ENCODE measurements at regions not wholly inside any gene's neighbourhood (a gene's known extent, or its start where the extent isn't known, plus 50 kb on each side); places are given as distances from the start of the nearest gene placed in this dataset.

- no peak for DNase-seq (ENCODE audit: low spot score in 2 of 2)
- H3K4me3 ChIP-seq = no peak overlapping the region
- H3K36me3 ChIP-seq = no peaks in the 10 kb centered on the region
- H3K27me3 ChIP-seq = peaks cover 5% of the 10 kb centered on the region
- TF ChIP-seq POLR2AphosphoS5 (IDR thresholded peaks at IDR 0.05) (no peak), POLR2A (IDR thresholded peaks at IDR 0.05) (no peak), CTCF (IDR thresholded peaks at IDR 0.05) (no peak), EP300 (IDR thresholded peaks at IDR 0.05) (no peak)
- no peaks in the 10 kb centered on the region for H3K4me1 ChIP-seq
- no peak overlapping the region for H3K27ac ChIP-seq
- 82% methylated on average over 6 of the region's 6 CpGs for WGBS
- H3K9me3 ChIP-seq = no peaks in the 10 kb centered on the region
Measured at GRCh38 chr9:38153152-38153909, 84.3 kb upstream of the SHB start.

GRCh38 chr9:38149647-38150046 is 80.6 kb upstream of the SHB start:
- H3K27ac ChIP-seq = no peak overlapping the region
- no peaks in the 10 kb centered on the region for H3K9me3 ChIP-seq
- H3K4me1 ChIP-seq = no peaks in the 10 kb centered on the region
- TF ChIP-seq POLR2A (IDR thresholded peaks at IDR 0.05) = no peak
- no peak for TF ChIP-seq CTCF (IDR thresholded peaks at IDR 0.05)
- no peak for TF ChIP-seq EP300 (IDR thresholded peaks at IDR 0.05)
- TF ChIP-seq POLR2AphosphoS5 (IDR thresholded peaks at IDR 0.05) = no peak
- 56% methylated on average over 3 of the region's 3 CpGs for WGBS
- no peak overlapping the region for H3K4me3 ChIP-seq
- peaks cover 5% of the 10 kb centered on the region for H3K27me3 ChIP-seq
- no peak for DNase-seq (ENCODE audit: low spot score in 2 of 2)
- H3K36me3 ChIP-seq = no peaks in the 10 kb centered on the region

GRCh38 chr9:38146844-38147243 is 77.8 kb upstream of the SHB start:
- peaks cover 5% of the 10 kb centered on the region for H3K27me3 ChIP-seq
- H3K4me3 ChIP-seq = no peak overlapping the region
- TF ChIP-seq POLR2AphosphoS5 (IDR thresholded peaks at IDR 0.05) (no peak), POLR2A (IDR thresholded peaks at IDR 0.05) (no peak), CTCF (IDR thresholded peaks at IDR 0.05) (no peak), EP300 (IDR thresholded peaks at IDR 0.05) (no peak)
- H3K36me3 ChIP-seq = no peaks in the 10 kb centered on the region
- H3K9me3 ChIP-seq = no peaks in the 10 kb centered on the region
- 88% methylated on average over 7 of the region's 8 CpGs for WGBS
- peaks cover 3% of the 10 kb centered on the region for H3K4me1 ChIP-seq
- DNase-seq (ENCODE audit: low spot score in 2 of 2) = no peak
- no peak overlapping the region for H3K27ac ChIP-seq

- Histone ChIP-seq H3K9me3 (no peaks in the 10 kb centered on the region), H3K4me1 (peaks cover 7% of the 10 kb centered on the region), H3K27me3 (peaks cover 6% of the 10 kb centered on the region), H3K36me3 (no peaks in the 10 kb centered on the region), H3K4me3 (no peak overlapping the region), H3K27ac (no peak overlapping the region)
- no peak for TF ChIP-seq POLR2AphosphoS5 (IDR thresholded peaks at IDR 0.05)
- no peak for TF ChIP-seq CTCF (IDR thresholded peaks at IDR 0.05)
- TF ChIP-seq POLR2A (IDR thresholded peaks at IDR 0.05) = no peak
- no peak for TF ChIP-seq EP300 (IDR thresholded peaks at IDR 0.05)
- no peak for DNase-seq (ENCODE audit: low spot score in 2 of 2)
- WGBS = 73% methylated on average over 6 of the region's 6 CpGs
Measured at GRCh38 chr9:38145526-38146053, 76.6 kb upstream of the SHB start.

- TF ChIP-seq POLR2A (IDR thresholded peaks at IDR 0.05) (no peak), EP300 (IDR thresholded peaks at IDR 0.05) (no peak), CTCF (IDR thresholded peaks at IDR 0.05) (no peak), POLR2AphosphoS5 (IDR thresholded peaks at IDR 0.05) (no peak)
- 75% methylated on average over 4 of the region's 4 CpGs for WGBS
- peaks cover 15% of the 10 kb centered on the region for H3K27me3 ChIP-seq
- no peaks in the 10 kb centered on the region for H3K9me3 ChIP-seq
- H3K4me1 ChIP-seq = peaks cover 7% of the 10 kb centered on the region
- no peak overlapping the region for H3K27ac ChIP-seq
- H3K36me3 ChIP-seq = no peaks in the 10 kb centered on the region
- no peak for DNase-seq (ENCODE audit: low spot score in 2 of 2)
- H3K4me3 ChIP-seq = no peak overlapping the region
Measured at GRCh38 chr9:38144421-38144820, 75.4 kb upstream of the SHB start.
